IPS-18a (cell line): ENCODE measurements at regions not wholly inside any gene's neighbourhood (a gene's known extent, or its start where the extent isn't known, plus 50 kb on each side); places are given as distances from the start of the nearest gene placed in this dataset.

Source experiments
- H3K27ac ChIP-seq: one replicate; pipeline ENCODE4 v1.5.1; 2013; ENCODE audit warnings: low read length
- H3K27me3 ChIP-seq: one replicate; pipeline ENCODE4 v1.6.1; 2013; ENCODE audit warnings: mild to moderate bottlenecking, low read length; ENCODE audit not compliant: control insufficient read depth, insufficient read depth
- H3K36me3 ChIP-seq: one replicate; pipeline ENCODE4 v1.6.1; 2013; ENCODE audit warnings: low read depth, low read length; ENCODE audit not compliant: control insufficient read depth
- H3K4me1 ChIP-seq: one replicate; pipeline ENCODE4 v1.6.1; 2013; ENCODE audit warnings: low read depth, low read length; ENCODE audit not compliant: control insufficient read depth
- H3K4me3 ChIP-seq: one replicate; pipeline ENCODE4 v1.5.1; 2013; ENCODE audit warnings: low read length
- H3K9ac ChIP-seq: one replicate; pipeline ENCODE4 v1.6.1; 2013; ENCODE audit warnings: mild to moderate bottlenecking, low read length, moderate library complexity
- H3K9me3 ChIP-seq: one replicate; pipeline ENCODE4 v1.6.1; 2013; ENCODE audit warnings: low read depth, low read length; ENCODE audit not compliant: control insufficient read depth

- H3K27ac ChIP-seq = no peak overlapping the region
- H3K27me3 ChIP-seq = peaks cover 6% of the 10 kb centered on the region
- H3K9ac ChIP-seq = no peak overlapping the region
- no peak overlapping the region for H3K4me3 ChIP-seq
- no peaks in the 10 kb centered on the region for H3K9me3 ChIP-seq
- H3K36me3 ChIP-seq = no peaks in the 10 kb centered on the region
- H3K4me1 ChIP-seq = no peaks in the 10 kb centered on the region
Measured at GRCh38 chr10:111756217-111757061, 427.1 kb downstream of the GPAM start.

GRCh38 chr10:111758593-111758992 lies 425.0 kb downstream of the GPAM start:
- H3K9me3 ChIP-seq = no peaks in the 10 kb centered on the region
- no peaks in the 10 kb centered on the region for H3K36me3 ChIP-seq
- peaks cover 6% of the 10 kb centered on the region for H3K27me3 ChIP-seq
- H3K4me1 ChIP-seq = no peaks in the 10 kb centered on the region
- H3K27ac ChIP-seq = no peak overlapping the region
- H3K9ac ChIP-seq = no peak overlapping the region
- H3K4me3 ChIP-seq = no peak overlapping the region

GRCh38 chr10:111762114-111762513 lies 421.5 kb downstream of the GPAM start:
- no peaks in the 10 kb centered on the region for H3K36me3 ChIP-seq
- H3K27me3 ChIP-seq = peaks cover 1% of the 10 kb centered on the region
- no peaks in the 10 kb centered on the region for H3K4me1 ChIP-seq
- H3K27ac ChIP-seq = no peak overlapping the region
- H3K4me3 ChIP-seq = no peak overlapping the region
- H3K9ac ChIP-seq = no peak overlapping the region
- no peaks in the 10 kb centered on the region for H3K9me3 ChIP-seq

GRCh38 chr10:111765216-111765615 lies 418.3 kb downstream of the GPAM start:
- Histone ChIP-seq H3K4me1 (no peaks in the 10 kb centered on the region), H3K9ac (no peak overlapping the region), H3K36me3 (no peaks in the 10 kb centered on the region), H3K4me3 (no peak overlapping the region), H3K9me3 (no peaks in the 10 kb centered on the region), H3K27me3 (no peaks in the 10 kb centered on the region), H3K27ac (no peak overlapping the region)

GRCh38 chr10:111766464-111766863 lies 417.1 kb downstream of the GPAM start:
- Histone ChIP-seq H3K36me3 (no peaks in the 10 kb centered on the region), H3K4me1 (no peaks in the 10 kb centered on the region), H3K4me3 (no peak overlapping the region), H3K9me3 (no peaks in the 10 kb centered on the region), H3K9ac (no peak overlapping the region), H3K27ac (no peak overlapping the region), H3K27me3 (no peaks in the 10 kb centered on the region)

GRCh38 chr10:111767661-111768060 lies 415.9 kb downstream of the GPAM start:
- no peak overlapping the region for H3K9ac ChIP-seq
- no peak overlapping the region for H3K27ac ChIP-seq
- no peaks in the 10 kb centered on the region for H3K9me3 ChIP-seq
- no peaks in the 10 kb centered on the region for H3K4me1 ChIP-seq
- no peaks in the 10 kb centered on the region for H3K27me3 ChIP-seq
- H3K36me3 ChIP-seq = no peaks in the 10 kb centered on the region
- no peak overlapping the region for H3K4me3 ChIP-seq

GRCh38 chr10:111773950-111774349 lies 409.6 kb downstream of the GPAM start:
- Histone ChIP-seq H3K27me3 (no peaks in the 10 kb centered on the region), H3K4me3 (no peak overlapping the region), H3K9ac (no peak overlapping the region), H3K27ac (no peak overlapping the region), H3K4me1 (no peaks in the 10 kb centered on the region), H3K36me3 (no peaks in the 10 kb centered on the region), H3K9me3 (no peaks in the 10 kb centered on the region)

- Histone ChIP-seq H3K4me1 (no peaks in the 10 kb centered on the region), H3K9me3 (no peaks in the 10 kb centered on the region), H3K4me3 (no peak overlapping the region), H3K27me3 (no peaks in the 10 kb centered on the region), H3K36me3 (no peaks in the 10 kb centered on the region), H3K9ac (no peak overlapping the region), H3K27ac (no peak overlapping the region)
Measured at GRCh38 chr10:111774486-111774885, 409.1 kb downstream of the GPAM start.

GRCh38 chr10:111784436-111784835 lies 399.1 kb downstream of the GPAM start:
- Histone ChIP-seq H3K36me3 (no peaks in the 10 kb centered on the region), H3K27ac (no peak overlapping the region), H3K4me1 (peaks cover 8% of the 10 kb centered on the region), H3K9ac (no peak overlapping the region), H3K4me3 (no peak overlapping the region), H3K27me3 (no peaks in the 10 kb centered on the region), H3K9me3 (no peaks in the 10 kb centered on the region)

GRCh38 chr10:111784946-111785465 lies 398.6 kb downstream of the GPAM start:
- no peaks in the 10 kb centered on the region for H3K9me3 ChIP-seq
- no peak overlapping the region for H3K27ac ChIP-seq
- no peak overlapping the region for H3K4me3 ChIP-seq
- H3K27me3 ChIP-seq = no peaks in the 10 kb centered on the region
- H3K36me3 ChIP-seq = no peaks in the 10 kb centered on the region
- H3K4me1 ChIP-seq = peaks cover 8% of the 10 kb centered on the region
- H3K9ac ChIP-seq = no peak overlapping the region

GRCh38 chr10:111785921-111786320 lies 397.6 kb downstream of the GPAM start:
- H3K4me3 ChIP-seq = no peak overlapping the region
- H3K36me3 ChIP-seq = no peaks in the 10 kb centered on the region
- H3K9ac ChIP-seq = no peak overlapping the region
- H3K27ac ChIP-seq = no peak overlapping the region
- H3K9me3 ChIP-seq = no peaks in the 10 kb centered on the region
- peaks cover 8% of the 10 kb centered on the region for H3K4me1 ChIP-seq
- H3K27me3 ChIP-seq = no peaks in the 10 kb centered on the region

- H3K36me3 ChIP-seq = no peaks in the 10 kb centered on the region
- H3K9me3 ChIP-seq = no peaks in the 10 kb centered on the region
- H3K4me1 ChIP-seq = peaks cover 6% of the 10 kb centered on the region
- H3K4me3 ChIP-seq = no peak overlapping the region
- H3K27me3 ChIP-seq = no peaks in the 10 kb centered on the region
- H3K9ac ChIP-seq = no peak overlapping the region
- H3K27ac ChIP-seq = no peak overlapping the region
Measured at GRCh38 chr10:111789821-111790220, 393.7 kb downstream of the GPAM start.
